GM19351 (cell line): ENCODE measurements at regions not wholly inside any gene's neighbourhood (a gene's known extent, or its start where the extent isn't known, plus 50 kb on each side); places are given as distances from the start of the nearest gene placed in this dataset.

Source experiments
- ATAC-seq: cut with Tn5 transposase; IDR thresholded peaks from one replicate; pipeline ENCODE4 v1.9.1; 2021; ENCODE audit warnings: mild to moderate bottlenecking, moderate library complexity; ENCODE audit not compliant: unreplicated experiment

DNA sequence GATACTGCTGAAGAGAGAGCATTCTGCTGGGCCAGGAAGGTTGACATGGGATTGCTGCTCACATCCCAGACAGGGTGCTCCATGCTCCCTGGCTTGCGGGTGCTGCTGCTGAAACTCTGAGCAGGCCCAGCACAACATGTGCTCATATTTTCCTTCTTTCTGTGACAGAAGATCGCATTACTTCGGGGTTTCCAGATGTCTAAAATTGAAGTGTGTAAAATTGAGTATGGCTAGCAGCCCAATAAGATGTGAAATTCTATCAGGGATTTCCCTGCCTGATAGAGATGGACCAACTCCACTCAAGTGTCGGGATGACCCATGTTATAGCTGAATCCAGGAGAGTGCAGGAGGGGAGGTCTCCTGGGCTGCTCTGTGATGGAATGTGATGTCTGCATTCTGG is 55.6 kb upstream of the KL start:
- no peak for ATAC-seq

- ATAC-seq: no peak
Observed at GRCh38 chr13:32961724-32962123, 54.5 kb upstream of the KL start.

GRCh38 chr13:32962342-32962741 is 53.9 kb upstream of the KL start:
- no peak for ATAC-seq

- ATAC-seq: no peak
Observed at GRCh38 chr13:32964987-32965386, 51.2 kb upstream of the KL start.
